Keratinocyte (primary cell): ENCODE measurements at regions not wholly inside any gene's neighbourhood (a gene's known extent, or its start where the extent isn't known, plus 50 kb on each side); places are given as distances from the start of the nearest gene placed in this dataset.

Source experiments
- DNase-seq: peaks from one replicate; pipeline ENCODE4 v3.0.0-alpha.2; 2011; ENCODE audit warnings: low read depth, missing footprints, low spot score
- FAIRE-seq: peaks from 2 replicates; lab custom pipeline; 2011; peaks lifted over from hg19 to GRCh38; lab: Jason Lieb, UNC
- H2AFZ ChIP-seq: 2 replicates; pipeline ENCODE4 v1.6.0; 2012; ENCODE audit warnings: low read length, control low read depth, inconsistent platforms; ENCODE audit not compliant: control insufficient read depth
- H3K27ac ChIP-seq: 2 replicates; pipeline ENCODE4 v1.5.1; 2011; ENCODE audit warnings: low read length; ENCODE audit not compliant: control insufficient read depth, insufficient read depth
- H3K27me3 ChIP-seq: 3 replicates; pipeline ENCODE4 v1.6.0; 2011; ENCODE audit warnings: low read length; ENCODE audit not compliant: control insufficient read depth, insufficient read depth; ENCODE audit errors: extremely low read depth
- H3K36me3 ChIP-seq, 2 experiments: 2 replicates in 1 of 2; 3 replicates in 1 of 2; pipeline ENCODE4 v1.5.1; 2011; ENCODE audit warnings: low read length in 2 of 2, mild to moderate bottlenecking in 1 of 2; ENCODE audit not compliant: control insufficient read depth in 2 of 2, insufficient read depth in 2 of 2; ENCODE audit errors: extremely low read depth in 1 of 2
- H3K4me1 ChIP-seq: 3 replicates; pipeline ENCODE4 v1.5.1; 2011; ENCODE audit warnings: low read length; ENCODE audit not compliant: control insufficient read depth, insufficient read depth; ENCODE audit errors: extremely low read depth
- H3K4me2 ChIP-seq: 3 replicates; pipeline ENCODE4 v1.6.0; 2011; ENCODE audit warnings: low read depth, low read length; ENCODE audit not compliant: control insufficient read depth, insufficient read depth; ENCODE audit errors: extremely low read depth
- H3K4me3 ChIP-seq, 3 experiments: fragments of 200-600 bp in 1 of 3; sonication (generic) in 1 of 3; 2 replicates in 2 of 3; 3 replicates in 1 of 3; pipeline ENCODE4 v1.5.1; 2011 to 2016; ENCODE audit warnings: low read length in 3 of 3, mild to moderate bottlenecking in 3 of 3, control low read depth in 2 of 3, inconsistent platforms in 1 of 3, low read depth in 1 of 3, mixed read lengths in 1 of 3, mixed run types in 1 of 3, moderate library complexity in 1 of 3; ENCODE audit not compliant: control insufficient read depth in 2 of 3, insufficient read depth in 2 of 3; ENCODE audit errors: extremely low read depth in 1 of 3
- H3K79me2 ChIP-seq: 2 replicates; pipeline ENCODE4 v1.6.0; 2012; ENCODE audit warnings: low read length; ENCODE audit not compliant: control insufficient read depth, insufficient read depth
- H3K9ac ChIP-seq: 3 replicates; pipeline ENCODE4 v1.6.0; 2011; ENCODE audit warnings: low read length; ENCODE audit not compliant: control insufficient read depth, insufficient read depth; ENCODE audit errors: extremely low read depth
- H3K9me1 ChIP-seq: 3 replicates; pipeline ENCODE4 v1.6.0; 2011; ENCODE audit warnings: low read length; ENCODE audit not compliant: control insufficient read depth, insufficient read depth; ENCODE audit errors: extremely low read depth
- H3K9me3 ChIP-seq: 2 replicates; pipeline ENCODE4 v1.5.1; 2012; ENCODE audit warnings: low read depth, low read length; ENCODE audit not compliant: control insufficient read depth
- H4K20me1 ChIP-seq: 3 replicates; pipeline ENCODE4 v1.6.0; 2011; ENCODE audit warnings: low read length; ENCODE audit not compliant: control insufficient read depth, insufficient read depth; ENCODE audit errors: extremely low read depth
- CTCF ChIP-seq, 3 experiments: IDR thresholded peaks in 1 of 3; conservative IDR thresholded peaks in 1 of 3; optimal IDR thresholded peaks in 1 of 3; 2 replicates in 2 of 3; 3 replicates in 1 of 3; pipeline versions ENCODE3 to v1.5.1; 2011; ENCODE audit warnings: low read length in 3 of 3, mild to moderate bottlenecking in 3 of 3, moderate library complexity in 2 of 3, control low read depth in 1 of 3, inconsistent platforms in 1 of 3; ENCODE audit not compliant: insufficient read depth in 2 of 3; ENCODE audit errors: extremely low read depth in 1 of 3
- EZH2 ChIP-seq: IDR thresholded peaks from one replicate; pipeline ENCODE4 v1.6.1; 2012; ENCODE audit warnings: inconsistent platforms, mild to moderate bottlenecking, low read length, moderate library complexity
- dilution Hi-C: fragments of 300-500 bp; cut with MboI; formaldehyde crosslinking; loops from one replicate; pipeline ENCODE4 v1.7.0; 2020; ENCODE audit warnings: low sequenced_read_pairs; ENCODE audit not compliant: extremely low pct_ligation_motif_present

GRCh38 chr13:63433546-63434150, 2018.0 kb upstream of the PCDH20 start:
- H3K9me1 ChIP-seq, result no peaks in the 10 kb centered on the region
- H2AFZ ChIP-seq, result no peak overlapping the region
- no peak overlapping the region for H3K27ac ChIP-seq
- no peak overlapping the region for H3K4me3 ChIP-seq
- DNase-seq (no peak), FAIRE-seq (no peak)
- H3K4me2 ChIP-seq, result no peak overlapping the region
- no peaks in the 10 kb centered on the region for H4K20me1 ChIP-seq
- H3K79me2 ChIP-seq, result no peaks in the 10 kb centered on the region
- H3K27me3 ChIP-seq, result no peaks in the 10 kb centered on the region
- no peaks in the 10 kb centered on the region for H3K4me1 ChIP-seq
- peaks cover 2% of the 10 kb centered on the region for H3K9me3 ChIP-seq
- no peak overlapping the region for H3K9ac ChIP-seq
- TF ChIP-seq CTCF (optimal IDR thresholded peaks at IDR 0.05 in 1 of 3, IDR thresholded peaks at IDR 0.05 in 1 of 3, conservative IDR thresholded peaks at IDR 0.05 in 1 of 3; ENCODE audit: extremely low read depth in 1 of 3, insufficient read depth in 2 of 3, low read length in 3 of 3) (no peak), EZH2 (no peak)
- H3K36me3 ChIP-seq, result no peaks in the 10 kb centered on the region
- dilution Hi-C loops, result no loop called here

GRCh38 chr13:63427170-63427569, 2011.5 kb upstream of the PCDH20 start:
- Histone ChIP-seq H4K20me1 (no peaks in the 10 kb centered on the region), H3K9me3 (no peaks in the 10 kb centered on the region), H3K79me2 (no peaks in the 10 kb centered on the region), H3K36me3 (no peaks in the 10 kb centered on the region), H3K4me1 (no peaks in the 10 kb centered on the region), H2AFZ (no peak overlapping the region), H3K9me1 (no peaks in the 10 kb centered on the region), H3K27ac (no peak overlapping the region), H3K27me3 (no peaks in the 10 kb centered on the region), H3K4me3 (no peak overlapping the region), H3K9ac (no peak overlapping the region), H3K4me2 (no peak overlapping the region)
- DNase-seq (no peak), FAIRE-seq (no peak)
- TF ChIP-seq EZH2 (no peak), CTCF (optimal IDR thresholded peaks at IDR 0.05 in 1 of 3, IDR thresholded peaks at IDR 0.05 in 1 of 3, conservative IDR thresholded peaks at IDR 0.05 in 1 of 3; ENCODE audit: extremely low read depth in 1 of 3, insufficient read depth in 2 of 3, low read length in 3 of 3) (no peak)
- dilution Hi-C loops, result no loop called here
